ENCODE measurements at regions not wholly inside any gene's neighbourhood (a gene's known extent, or its start where the extent isn't known, plus 50 kb on each side); places are given as distances from the start of the nearest gene placed in this dataset.
"Not testable (repeated sequence)": the region's sequence is repeated elsewhere in the genome, so short reads cannot be mapped to it uniquely, and the experiment has no call there.

DNA sequence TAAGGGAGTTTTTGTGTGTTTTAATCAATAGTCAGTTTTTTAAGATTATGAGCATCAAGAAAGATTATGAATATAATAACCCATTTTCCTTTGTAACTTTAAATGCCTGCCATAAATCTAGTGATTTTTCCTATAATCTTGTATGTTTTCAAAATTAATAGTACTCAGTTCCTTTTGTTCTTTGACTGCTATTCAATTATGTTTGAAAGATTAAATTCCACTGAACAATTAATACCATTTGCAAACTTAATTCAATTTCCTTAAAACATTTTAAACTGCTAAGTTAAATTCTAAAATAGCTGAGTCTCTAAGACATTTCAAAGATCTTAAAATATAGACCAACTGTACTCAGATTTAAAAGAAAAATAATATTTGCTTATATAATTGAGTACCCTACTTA lies 1173.9 kb upstream of the TMEFF2 start:
- DNase-seq (ENCODE audit: low spot score): no peak
- POLR2A ChIA-PET (ENCODE audit: low non-redundant PET): no interaction called here
- no peaks in the 10 kb centered on the region for H3K27me3 ChIP-seq (replicated peaks; ENCODE audit: insufficient read depth, low read depth, low read length, poor library complexity)
- H3K4me3 ChIP-seq (ENCODE audit: low read depth, low read length, poor library complexity, severe bottlenecking): no peak overlapping the region
- CTCF ChIA-PET: no interaction called here
- intact Hi-C loops (cut with micrococcal nuclease; ENCODE audit: unreplicated experiment): no loop called here
- H3K27ac ChIP-seq (ENCODE audit: low read depth, low read length, poor library complexity, severe bottlenecking): no peak overlapping the region
- H3K4me1 ChIP-seq (ENCODE audit: insufficient read depth, low read length, poor library complexity, severe bottlenecking): no peaks in the 10 kb centered on the region
- BruUV-seq (replicated peaks): no TSS peak
- TF ChIP-seq, protein P1, sequence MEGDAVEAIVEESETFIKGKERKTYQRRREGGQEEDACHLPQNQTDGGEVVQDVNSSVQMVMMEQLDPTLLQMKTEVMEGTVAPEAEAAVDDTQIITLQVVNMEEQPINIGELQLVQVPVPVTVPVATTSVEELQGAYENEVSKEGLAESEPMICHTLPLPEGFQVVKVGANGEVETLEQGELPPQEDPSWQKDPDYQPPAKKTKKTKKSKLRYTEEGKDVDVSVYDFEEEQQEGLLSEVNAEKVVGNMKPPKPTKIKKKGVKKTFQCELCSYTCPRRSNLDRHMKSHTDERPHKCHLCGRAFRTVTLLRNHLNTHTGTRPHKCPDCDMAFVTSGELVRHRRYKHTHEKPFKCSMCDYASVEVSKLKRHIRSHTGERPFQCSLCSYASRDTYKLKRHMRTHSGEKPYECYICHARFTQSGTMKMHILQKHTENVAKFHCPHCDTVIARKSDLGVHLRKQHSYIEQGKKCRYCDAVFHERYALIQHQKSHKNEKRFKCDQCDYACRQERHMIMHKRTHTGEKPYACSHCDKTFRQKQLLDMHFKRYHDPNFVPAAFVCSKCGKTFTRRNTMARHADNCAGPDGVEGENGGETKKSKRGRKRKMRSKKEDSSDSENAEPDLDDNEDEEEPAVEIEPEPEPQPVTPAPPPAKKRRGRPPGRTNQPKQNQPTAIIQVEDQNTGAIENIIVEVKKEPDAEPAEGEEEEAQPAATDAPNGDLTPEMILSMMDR (conservative IDR thresholded peaks at IDR 0.05; ENCODE audit: low read depth, low read length): no peak
- TF ChIP-seq EZH2 (IDR thresholded peaks at IDR 0.05; ENCODE audit: borderline replicate concordance, low read depth, low read length, poor library complexity, severe bottlenecking): no peak
- H3K36me3 ChIP-seq (ENCODE audit: insufficient read depth, low read length, poor library complexity, severe bottlenecking): no peaks in the 10 kb centered on the region
- no peaks in the 10 kb centered on the region for H3K9me3 ChIP-seq (ENCODE audit: low read depth, low read length, poor library complexity, severe bottlenecking)

DNA sequence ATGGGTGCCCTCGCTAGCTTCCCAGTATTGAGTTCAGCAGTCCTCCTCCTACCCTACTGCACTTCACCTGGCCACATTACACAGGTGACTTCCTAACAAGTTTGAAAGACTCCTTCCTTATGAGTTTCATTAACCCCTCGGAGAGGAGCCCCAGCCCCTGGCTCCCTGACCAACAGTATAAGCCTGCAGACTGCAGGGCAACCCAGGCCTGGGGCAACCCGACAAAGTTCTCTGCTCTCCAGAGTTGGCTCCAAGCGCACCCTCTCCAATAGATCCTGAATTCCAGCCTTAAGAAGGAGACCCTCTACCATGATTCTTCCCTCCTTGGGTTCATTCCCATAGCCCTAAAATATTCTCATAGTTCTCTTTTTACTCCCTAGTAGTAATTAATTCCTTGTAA lies 1162.8 kb upstream of the TMEFF2 start:
- H3K27ac ChIP-seq (ENCODE audit: low read depth, low read length, poor library complexity, severe bottlenecking): no peak overlapping the region
- no TSS peak for BruUV-seq (replicated peaks)
- ChIA-PET CTCF (no interaction called here), POLR2A (ENCODE audit: low non-redundant PET) (no interaction called here)
- no peaks in the 10 kb centered on the region for H3K9me3 ChIP-seq (ENCODE audit: low read depth, low read length, poor library complexity, severe bottlenecking)
- H3K4me1 ChIP-seq (ENCODE audit: insufficient read depth, low read length, poor library complexity, severe bottlenecking): no peaks in the 10 kb centered on the region
- H3K27me3 ChIP-seq (replicated peaks; ENCODE audit: insufficient read depth, low read depth, low read length, poor library complexity): no peaks in the 10 kb centered on the region
- no peaks in the 10 kb centered on the region for H3K36me3 ChIP-seq (ENCODE audit: insufficient read depth, low read length, poor library complexity, severe bottlenecking)
- intact Hi-C loops (cut with micrococcal nuclease; ENCODE audit: unreplicated experiment): no loop called here
- DNase-seq (ENCODE audit: low spot score): no peak
- TF ChIP-seq, protein P1 (conservative IDR thresholded peaks at IDR 0.05; ENCODE audit: low read depth, low read length): no peak
- no peak for TF ChIP-seq EZH2 (IDR thresholded peaks at IDR 0.05; ENCODE audit: borderline replicate concordance, low read depth, low read length, poor library complexity, severe bottlenecking)
- no peak overlapping the region for H3K4me3 ChIP-seq (ENCODE audit: low read depth, low read length, poor library complexity, severe bottlenecking)

DNA sequence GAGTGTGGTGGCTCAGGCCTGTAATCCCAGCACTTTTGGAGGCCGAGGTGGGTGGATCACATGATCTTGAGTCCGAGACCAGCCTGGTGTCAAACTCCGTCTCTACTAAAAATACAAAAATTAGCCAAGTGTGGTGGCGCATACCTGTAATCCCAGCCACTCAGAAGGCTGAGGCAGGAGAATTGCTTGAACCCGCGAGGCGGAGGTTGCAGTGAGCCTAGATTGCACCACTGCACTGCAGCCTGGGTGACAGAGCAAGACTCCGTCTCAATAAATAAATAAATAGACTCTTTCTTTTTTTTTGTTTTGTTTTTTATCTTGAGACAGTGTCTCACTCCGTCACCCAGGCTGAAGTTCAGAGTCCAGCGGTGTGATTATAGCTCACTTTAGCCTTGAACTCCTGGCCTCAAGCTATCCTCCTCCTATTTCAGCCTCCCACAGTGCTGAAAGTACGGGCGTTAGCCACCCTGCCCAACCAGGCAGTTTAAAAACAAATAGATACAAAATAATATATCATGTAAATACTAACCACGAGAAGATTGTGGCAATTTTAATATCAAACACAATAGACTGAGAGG lies 1158.0 kb upstream of the TMEFF2 start:
- DNase-seq (ENCODE audit: low spot score); intact Hi-C loops (cut with micrococcal nuclease; ENCODE audit: unreplicated experiment); H3K27me3 ChIP-seq (replicated peaks; ENCODE audit: insufficient read depth, low read depth, low read length, poor library complexity); H3K9me3 ChIP-seq (ENCODE audit: low read depth, low read length, poor library complexity, severe bottlenecking); H3K4me1 ChIP-seq (ENCODE audit: insufficient read depth, low read length, poor library complexity, severe bottlenecking); POLR2A ChIA-PET (ENCODE audit: low non-redundant PET); BruUV-seq (replicated peaks); H3K4me3 ChIP-seq (ENCODE audit: low read depth, low read length, poor library complexity, severe bottlenecking); H3K27ac ChIP-seq (ENCODE audit: low read depth, low read length, poor library complexity, severe bottlenecking); H3K36me3 ChIP-seq (ENCODE audit: insufficient read depth, low read length, poor library complexity, severe bottlenecking); CTCF ChIA-PET: not testable (repeated sequence)

DNA sequence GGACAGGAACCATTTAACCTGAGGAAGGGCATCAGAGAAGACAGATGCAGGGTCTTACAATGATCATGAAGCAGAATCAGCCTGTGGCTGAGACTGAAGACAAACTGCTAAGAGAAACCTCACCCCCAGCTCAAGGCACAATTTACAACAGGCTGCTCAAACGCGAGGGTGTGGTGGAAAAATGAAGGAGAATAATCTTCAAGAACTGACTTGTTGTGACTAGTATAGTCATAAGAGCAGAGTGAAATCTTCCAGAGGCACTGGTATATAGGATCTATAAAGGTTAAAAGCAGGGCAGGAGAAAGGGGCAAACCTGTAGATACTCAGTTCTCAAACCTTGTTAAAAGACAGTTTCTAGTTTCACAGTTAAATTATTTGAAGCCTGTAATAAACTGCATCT lies 1155.8 kb upstream of the TMEFF2 start:
- no peak for TF ChIP-seq EZH2 (IDR thresholded peaks at IDR 0.05; ENCODE audit: borderline replicate concordance, low read depth, low read length, poor library complexity, severe bottlenecking)
- TF ChIP-seq, protein P1 (conservative IDR thresholded peaks at IDR 0.05; ENCODE audit: low read depth, low read length): no peak
- BruUV-seq (replicated peaks): no TSS peak
- H3K27me3 ChIP-seq (replicated peaks; ENCODE audit: insufficient read depth, low read depth, low read length, poor library complexity): no peaks in the 10 kb centered on the region
- POLR2A ChIA-PET (ENCODE audit: low non-redundant PET): no interaction called here
- H3K4me3 ChIP-seq (ENCODE audit: low read depth, low read length, poor library complexity, severe bottlenecking): no peak overlapping the region
- no peaks in the 10 kb centered on the region for H3K36me3 ChIP-seq (ENCODE audit: insufficient read depth, low read length, poor library complexity, severe bottlenecking)
- H3K9me3 ChIP-seq (ENCODE audit: low read depth, low read length, poor library complexity, severe bottlenecking): no peaks in the 10 kb centered on the region
- CTCF ChIA-PET: no interaction called here
- no peaks in the 10 kb centered on the region for H3K4me1 ChIP-seq (ENCODE audit: insufficient read depth, low read length, poor library complexity, severe bottlenecking)
- H3K27ac ChIP-seq (ENCODE audit: low read depth, low read length, poor library complexity, severe bottlenecking): no peak overlapping the region
- intact Hi-C loops (cut with micrococcal nuclease; ENCODE audit: unreplicated experiment): no loop called here
- no peak for DNase-seq (ENCODE audit: low spot score)
